ENCODE measurements at regions not wholly inside any gene's neighbourhood (a gene's known extent, or its start where the extent isn't known, plus 50 kb on each side); places are given as distances from the start of the nearest gene placed in this dataset.

- DNase-seq: peak; percentile 90
These were observed 63.9 kb upstream of the MAP1LC3B2 start for GRCh38 chr12:116495260-116495659.

GRCh38 chr12:116497051-116497591 lies 62.1 kb upstream of the MAP1LC3B2 start:
- no peak for DNase-seq

GRCh38 chr12:116498471-116498870 lies 60.7 kb upstream of the MAP1LC3B2 start:
- peak; percentile 87 for DNase-seq

GRCh38 chr12:116502141-116502725 lies 56.9 kb upstream of the MAP1LC3B2 start:
- no peak for DNase-seq

GRCh38 chr12:116502989-116503496 lies 56.1 kb upstream of the MAP1LC3B2 start:
- no peak for DNase-seq

GRCh38 chr12:116504438-116504837 lies 54.7 kb upstream of the MAP1LC3B2 start:
- no peak for DNase-seq

- DNase-seq: no peak
These were observed 52.5 kb upstream of the MAP1LC3B2 start for GRCh38 chr12:116506697-116507064.

- DNase-seq: peak; percentile 24
These were observed 50.7 kb upstream of the MAP1LC3B2 start for GRCh38 chr12:116508145-116509121.

All from fibroblast of skin of right biceps (primary cell).